Activated CD4-positive, alpha-beta memory T cell treated with anti-CD3 and anti-CD28 coated beads for 36 hours (primary cell): ENCODE measurements at regions not wholly inside any gene's neighbourhood (a gene's known extent, or its start where the extent isn't known, plus 50 kb on each side); places are given as distances from the start of the nearest gene placed in this dataset.
"Not testable (repeated sequence)": the region's sequence is repeated elsewhere in the genome, so short reads cannot be mapped to it uniquely, and the experiment has no call there.

Experiments used
- CTCF ChIA-PET: fragments of 350-600 bp; sonication (Branson Sonifier 250); formaldehyde crosslinking; loops from one replicate; lab custom pipeline; 2021; ENCODE audit warnings: antibody characterized with exemption, inconsistent platforms; lab: Charles Lee
- POLR2A ChIA-PET: fragments of 350-600 bp; sonication (Branson Sonifier 250); formaldehyde crosslinking; loops from one replicate; lab custom pipeline; 2021; ENCODE audit warnings: antibody characterized with exemption; lab: Charles Lee
- DNase-seq: peaks from one replicate; pipeline ENCODE4 v3.0.0-alpha.2; 2020
- H3K27ac Mint-ChIP-seq: one replicate; pipeline ENCODE4 v1.8.0; 2021; ENCODE audit warnings: mixed read lengths
- H3K27me3 Mint-ChIP-seq: one replicate; pipeline ENCODE4 v1.8.0; 2021; ENCODE audit warnings: mixed read lengths
- H3K36me3 Mint-ChIP-seq: one replicate; pipeline ENCODE4 v1.8.0; 2021; ENCODE audit warnings: mixed read lengths
- H3K4me1 Mint-ChIP-seq: one replicate; pipeline ENCODE4 v1.8.0; 2021; ENCODE audit warnings: low read depth, mixed read lengths
- H3K4me3 Mint-ChIP-seq: one replicate; pipeline ENCODE4 v1.8.0; 2021; ENCODE audit warnings: mild to moderate bottlenecking, mixed read lengths
- H3K9me3 Mint-ChIP-seq: one replicate; pipeline ENCODE4 v1.8.0; 2021; ENCODE audit warnings: mixed read lengths
- intact Hi-C: fragments of 100-400 bp; cut with micrococcal nuclease; formaldehyde crosslinking; loops from one replicate; pipeline ENCODE4 v1.15.1; 2023

DNA sequence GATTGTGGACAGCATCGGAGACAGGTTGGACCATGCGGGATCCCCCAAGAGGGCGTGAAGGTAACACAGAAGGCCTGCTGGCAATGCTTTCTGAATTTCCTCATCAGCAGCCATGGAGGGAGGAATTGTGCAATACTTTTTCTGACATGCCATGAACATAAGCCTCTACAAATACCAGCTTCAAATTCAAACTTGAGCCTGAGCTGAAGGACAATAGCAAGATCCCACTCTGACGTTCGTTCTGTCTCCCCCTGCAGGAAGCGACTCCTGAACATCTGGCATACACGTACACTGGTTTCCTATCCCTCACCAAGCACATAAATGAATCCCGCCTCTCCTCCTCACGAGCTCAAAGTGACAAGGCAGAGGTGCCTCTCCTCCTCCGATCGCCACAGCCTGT lies 312.2 kb downstream of the BRD1 start:
- Mint-ChIP-seq H3K27me3 (no peaks in the 10 kb centered on the region), H3K36me3 (peaks cover 10% of the 10 kb centered on the region), H3K4me3 (no peak overlapping the region), H3K27ac (no peak overlapping the region), H3K4me1 (peaks cover 13% of the 10 kb centered on the region), H3K9me3 (peaks cover 13% of the 10 kb centered on the region)
- intact Hi-C loops: no loop called here
- CTCF ChIA-PET: no interaction called here
- POLR2A ChIA-PET: no interaction called here
- no peak for DNase-seq

DNA sequence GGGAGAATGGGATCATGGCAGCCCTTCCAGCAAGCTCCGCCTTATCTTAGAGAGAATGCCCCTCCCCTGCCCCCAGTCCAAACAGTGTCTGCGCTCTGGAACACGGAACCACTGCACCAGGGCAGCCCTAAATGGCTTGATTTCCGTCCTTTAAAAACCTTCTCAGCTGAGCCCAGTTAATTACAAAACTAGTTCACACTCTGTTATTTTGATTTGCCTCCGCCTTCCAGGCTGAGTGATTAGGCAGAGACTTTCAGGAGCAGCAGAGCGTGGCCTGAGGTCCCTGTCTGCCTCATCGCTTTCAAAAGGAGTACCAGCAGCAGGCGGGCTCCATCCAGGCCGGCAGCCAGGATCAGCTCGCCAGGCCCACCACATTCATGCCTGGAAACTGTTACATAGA lies 313.0 kb downstream of the BRD1 start:
- H3K9me3 Mint-ChIP-seq: peaks cover 16% of the 10 kb centered on the region
- CTCF ChIA-PET: no interaction called here
- POLR2A ChIA-PET: no interaction called here
- intact Hi-C loops: no loop called here
- H3K4me1 Mint-ChIP-seq: peaks cover 13% of the 10 kb centered on the region
- no peaks in the 10 kb centered on the region for H3K27me3 Mint-ChIP-seq
- H3K27ac Mint-ChIP-seq: no peak overlapping the region
- H3K36me3 Mint-ChIP-seq: peaks cover 10% of the 10 kb centered on the region
- H3K4me3 Mint-ChIP-seq: no peak overlapping the region
- DNase-seq: no peak

DNA sequence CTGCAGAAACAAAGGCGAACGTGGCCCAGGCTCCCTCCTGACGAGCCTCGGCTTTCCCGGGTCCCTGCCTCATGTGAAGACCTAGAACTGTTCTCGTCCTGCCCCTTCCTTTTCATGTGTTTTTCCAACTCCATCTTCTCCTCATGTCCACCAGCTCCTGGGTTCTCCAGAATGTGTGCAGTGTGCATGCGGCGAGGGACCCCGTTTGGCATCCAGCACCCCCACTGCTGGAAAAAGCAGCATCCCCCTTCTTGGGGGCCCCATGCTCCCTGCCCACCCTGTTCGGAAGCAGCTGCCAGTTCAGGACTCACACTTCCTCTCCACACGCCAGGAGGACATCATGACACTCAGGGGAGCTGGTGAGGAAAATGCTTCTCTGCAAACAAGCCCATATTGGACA lies 313.5 kb downstream of the BRD1 start:
- no peak overlapping the region for H3K4me3 Mint-ChIP-seq
- peaks cover 13% of the 10 kb centered on the region for H3K4me1 Mint-ChIP-seq
- H3K27me3 Mint-ChIP-seq: no peaks in the 10 kb centered on the region
- ChIA-PET CTCF (no interaction called here), POLR2A (no interaction called here)
- peaks cover 16% of the 10 kb centered on the region for H3K9me3 Mint-ChIP-seq
- intact Hi-C loops: no loop called here
- no peak overlapping the region for H3K27ac Mint-ChIP-seq
- peaks cover 10% of the 10 kb centered on the region for H3K36me3 Mint-ChIP-seq
- DNase-seq: no peak

DNA sequence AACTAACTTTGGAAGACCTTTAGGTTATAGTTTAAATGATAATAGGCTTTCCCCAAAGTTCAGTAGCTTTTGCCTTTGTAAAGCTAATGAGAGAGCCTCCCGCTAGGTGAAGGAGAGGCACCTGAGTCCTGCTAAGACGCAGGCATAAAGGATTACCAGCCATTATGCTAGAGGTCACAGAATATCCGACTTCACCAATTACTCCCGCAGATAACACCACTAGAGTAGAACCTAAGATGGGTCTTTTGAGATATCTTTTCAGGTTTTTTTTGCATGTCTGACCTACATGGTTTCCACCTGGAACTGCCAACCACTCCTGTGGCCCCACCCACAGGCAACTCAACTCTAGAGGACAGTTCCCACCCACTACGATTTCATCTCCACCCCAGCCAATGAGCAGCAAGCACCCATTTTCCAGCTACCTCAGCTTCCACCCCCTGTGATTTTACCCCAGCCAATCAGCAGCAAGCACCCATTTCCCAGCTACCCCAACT lies 314.3 kb downstream of the BRD1 start:
- POLR2A ChIA-PET: no interaction called here
- DNase-seq: no peak

DNA sequence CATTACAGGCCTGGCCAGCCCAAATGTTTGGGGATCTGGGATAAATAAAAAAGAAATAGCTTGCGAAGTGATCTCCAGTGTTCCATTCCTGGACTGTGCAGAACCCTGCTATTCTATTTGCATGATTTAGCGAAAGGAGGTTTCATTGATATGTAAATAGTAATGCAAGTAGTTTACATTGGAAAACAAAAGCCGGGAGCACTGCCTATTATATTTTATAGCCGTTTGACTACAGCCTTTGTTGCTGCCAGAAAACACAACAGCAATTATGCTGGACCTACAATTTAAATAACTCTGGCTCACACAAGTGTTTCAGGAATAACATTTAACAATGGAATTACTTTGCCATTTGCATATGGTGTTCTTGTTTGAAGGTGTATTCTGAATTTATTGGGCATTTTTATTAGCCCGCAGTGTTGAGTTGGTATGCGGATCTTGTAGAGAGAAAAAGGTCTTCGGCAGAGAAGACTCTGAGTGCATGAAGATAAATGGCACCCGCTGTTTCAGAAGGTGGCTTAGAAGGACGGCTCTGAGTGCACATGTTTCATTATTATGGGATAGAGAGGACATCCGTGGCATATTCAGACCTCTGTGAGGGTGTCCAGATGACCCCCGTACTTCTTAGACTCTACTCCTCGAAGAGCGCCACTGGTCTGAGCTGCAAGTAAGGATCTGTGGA lies 315.0 kb downstream of the BRD1 start:
- no peaks in the 10 kb centered on the region for H3K27me3 Mint-ChIP-seq
- ChIA-PET POLR2A (no interaction called here), CTCF (no interaction called here)
- DNase-seq: no peak
- peaks cover 13% of the 10 kb centered on the region for H3K4me1 Mint-ChIP-seq
- intact Hi-C loops: no loop called here
- H3K9me3 Mint-ChIP-seq: peaks cover 16% of the 10 kb centered on the region
- no peak overlapping the region for H3K27ac Mint-ChIP-seq
- peaks cover 12% of the 10 kb centered on the region for H3K36me3 Mint-ChIP-seq
- H3K4me3 Mint-ChIP-seq: no peak overlapping the region

More for the DNA sequence above, 314.3 kb downstream of the BRD1 start:
- Mint-ChIP-seq H3K36me3 (peaks cover 10% of the 10 kb centered on the region), H3K4me3 (no peak overlapping the region), H3K27me3 (no peaks in the 10 kb centered on the region), H3K9me3 (peaks cover 16% of the 10 kb centered on the region), H3K4me1 (peaks cover 13% of the 10 kb centered on the region), H3K27ac (no peak overlapping the region)
- intact Hi-C loops: no loop called here
- CTCF ChIA-PET: no interaction called here

DNA sequence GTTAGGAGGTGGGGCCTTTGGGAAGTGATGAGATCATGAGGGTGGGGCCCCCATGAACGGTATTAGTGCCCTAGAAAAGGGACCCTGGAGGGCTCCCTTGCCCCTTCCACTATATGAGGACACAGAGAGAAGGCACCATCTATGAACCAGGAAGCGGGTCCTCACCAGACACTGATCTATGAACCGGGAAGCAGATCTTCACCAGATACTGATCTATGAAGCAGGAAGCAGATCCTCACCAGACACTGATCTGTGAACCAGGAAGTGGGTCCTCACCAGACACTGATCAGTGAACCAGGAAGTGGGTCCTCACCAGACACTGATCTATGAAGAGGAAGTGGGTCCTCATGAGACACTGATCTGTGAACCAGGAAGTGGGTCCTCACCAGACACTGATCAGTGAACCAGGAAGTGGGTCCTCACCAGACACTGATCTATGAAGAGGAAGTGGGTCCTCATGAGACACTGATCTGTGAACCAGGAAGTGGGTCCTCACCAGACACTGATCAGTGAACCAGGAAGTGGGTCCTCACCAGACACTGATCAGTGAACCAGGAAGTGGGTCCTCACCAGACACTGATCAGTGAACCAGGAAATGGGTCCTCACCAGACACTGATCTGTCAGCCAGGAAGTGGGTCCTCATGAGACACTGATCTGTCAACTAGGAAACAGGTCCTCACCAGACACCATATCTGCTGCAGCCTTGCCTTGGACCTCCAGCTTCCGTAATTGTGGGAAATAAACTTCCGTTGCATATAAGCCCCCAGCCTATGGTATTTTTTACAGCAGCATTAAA lies 316.1 kb downstream of the BRD1 start:
- Mint-ChIP-seq H3K36me3 (peaks cover 12% of the 10 kb centered on the region), H3K4me1 (peaks cover 13% of the 10 kb centered on the region), H3K9me3 (peaks cover 16% of the 10 kb centered on the region), H3K27ac (peak overlapping the region; percentile 48)
- peak; percentile 10 for DNase-seq
- POLR2A ChIA-PET, intact Hi-C loops, H3K27me3 Mint-ChIP-seq, CTCF ChIA-PET, H3K4me3 Mint-ChIP-seq: not testable (repeated sequence)

DNA sequence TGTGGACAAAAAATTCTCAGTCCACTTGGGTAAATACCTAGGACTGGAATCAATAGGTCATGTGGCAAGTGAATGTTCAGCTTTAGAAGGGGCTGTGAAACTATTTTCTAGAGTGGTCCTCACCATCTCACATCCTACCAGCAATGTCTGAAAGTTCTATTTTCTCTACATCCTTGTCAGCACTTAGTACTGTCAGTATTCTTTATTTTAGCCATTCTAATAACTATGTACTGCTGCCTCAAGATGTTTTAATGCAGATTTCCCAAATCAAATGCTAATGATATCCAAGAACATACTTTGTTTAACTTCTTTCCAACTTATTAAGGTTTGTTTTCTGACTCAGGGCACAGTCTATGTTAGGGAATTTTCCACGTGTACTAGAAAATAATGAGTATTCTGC lies 317.0 kb downstream of the BRD1 start:
- no peaks in the 10 kb centered on the region for H3K27me3 Mint-ChIP-seq
- ChIA-PET POLR2A (no interaction called here), CTCF (no interaction called here)
- H3K4me1 Mint-ChIP-seq: peaks cover 13% of the 10 kb centered on the region
- no peak overlapping the region for H3K4me3 Mint-ChIP-seq
- no peak for DNase-seq
- peak overlapping the region; percentile 48 for H3K27ac Mint-ChIP-seq
- peaks cover 16% of the 10 kb centered on the region for H3K9me3 Mint-ChIP-seq
- peaks cover 15% of the 10 kb centered on the region for H3K36me3 Mint-ChIP-seq
- intact Hi-C loops: no loop called here

DNA sequence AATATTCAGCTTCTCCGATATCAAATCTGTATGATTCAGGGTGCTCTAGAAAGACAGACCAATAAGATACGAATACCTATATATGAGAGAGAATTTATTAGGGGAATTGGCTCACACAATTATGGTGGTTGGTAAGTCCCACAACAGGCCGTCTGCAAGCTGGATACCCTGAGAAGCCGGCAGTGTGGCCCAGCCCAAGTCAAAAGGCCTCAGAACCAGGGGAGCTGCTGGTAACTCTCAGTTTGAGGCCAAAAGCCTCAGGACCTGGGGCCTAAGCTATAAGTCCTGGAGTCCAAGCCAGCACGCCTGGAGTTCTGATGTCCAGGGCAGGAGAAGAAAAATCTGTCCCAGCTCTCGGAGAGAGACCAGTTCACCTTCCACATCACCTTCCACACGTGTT lies 318.7 kb downstream of the BRD1 start:
- Mint-ChIP-seq H3K27me3 (no peaks in the 10 kb centered on the region), H3K4me1 (peaks cover 13% of the 10 kb centered on the region), H3K27ac (no peak overlapping the region), H3K36me3 (peaks cover 15% of the 10 kb centered on the region), H3K9me3 (peaks cover 16% of the 10 kb centered on the region), H3K4me3 (no peak overlapping the region)
- intact Hi-C loops: no loop called here
- ChIA-PET CTCF (no interaction called here), POLR2A (no interaction called here)
- DNase-seq: peak; percentile 4

DNA sequence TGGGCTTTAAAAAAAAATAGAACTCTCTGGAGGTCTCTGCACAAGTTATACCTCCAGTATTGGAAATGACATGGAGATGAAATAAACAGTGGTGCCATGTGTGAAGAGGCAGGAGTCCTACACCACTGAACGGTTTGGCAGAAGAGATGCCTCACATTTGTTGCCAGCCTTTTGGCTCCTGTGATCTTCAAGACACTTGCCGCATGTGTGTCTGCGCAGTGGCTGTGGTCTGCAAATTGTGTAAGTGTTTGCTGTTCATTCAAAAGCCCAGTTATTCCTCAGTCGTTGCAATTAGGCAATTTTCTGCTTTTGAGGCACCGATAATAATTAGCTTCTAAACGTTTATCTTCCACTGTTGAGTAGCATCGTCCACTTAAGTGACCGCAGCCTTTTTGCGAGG lies 319.1 kb downstream of the BRD1 start:
- Mint-ChIP-seq H3K4me1 (peaks cover 9% of the 10 kb centered on the region), H3K9me3 (peaks cover 16% of the 10 kb centered on the region), H3K27me3 (no peaks in the 10 kb centered on the region), H3K4me3 (no peak overlapping the region), H3K36me3 (peaks cover 15% of the 10 kb centered on the region), H3K27ac (no peak overlapping the region)
- ChIA-PET CTCF (no interaction called here), POLR2A (no interaction called here)
- intact Hi-C loops: no loop called here
- no peak for DNase-seq

DNA sequence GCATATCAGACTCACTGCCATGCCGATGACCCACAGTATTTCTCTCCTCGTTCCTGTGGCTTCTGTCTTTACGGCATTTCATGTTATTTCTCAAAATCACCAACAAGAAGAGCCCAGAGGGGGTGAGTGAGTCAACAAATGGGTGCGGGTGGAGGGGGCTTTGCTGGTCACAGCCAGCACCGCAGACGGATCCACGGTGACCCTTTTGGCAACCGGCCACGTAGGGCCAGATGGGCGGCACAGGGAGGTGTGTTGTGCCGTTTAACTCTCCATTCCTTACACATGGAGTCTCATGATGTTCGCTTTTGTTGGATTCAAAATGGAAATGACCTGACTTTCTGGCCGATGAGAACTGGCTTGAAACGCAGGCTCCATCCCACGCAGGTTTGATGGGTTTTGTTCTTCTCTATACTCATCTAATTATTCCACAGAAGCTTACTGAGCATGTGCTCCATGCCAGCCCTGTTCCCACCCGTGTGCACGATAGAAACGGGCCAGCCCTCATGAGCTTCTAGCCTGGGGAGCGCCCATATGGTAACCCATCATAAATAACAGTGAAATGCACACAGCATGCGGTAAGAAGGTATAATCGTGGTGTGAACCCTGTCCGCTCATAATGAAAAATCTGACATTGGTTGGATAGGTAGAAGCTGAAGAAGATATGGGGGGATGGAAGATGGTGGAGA lies 319.9 kb downstream of the BRD1 start:
- ChIA-PET CTCF (no interaction called here), POLR2A (no interaction called here)
- intact Hi-C loops: no loop called here
- DNase-seq: peak; percentile 2
- H3K27me3 Mint-ChIP-seq: no peaks in the 10 kb centered on the region
- peaks cover 15% of the 10 kb centered on the region for H3K36me3 Mint-ChIP-seq
- H3K9me3 Mint-ChIP-seq: peaks cover 16% of the 10 kb centered on the region
- H3K4me1 Mint-ChIP-seq: peaks cover 12% of the 10 kb centered on the region
- H3K4me3 Mint-ChIP-seq: no peak overlapping the region
- no peak overlapping the region for H3K27ac Mint-ChIP-seq

DNA sequence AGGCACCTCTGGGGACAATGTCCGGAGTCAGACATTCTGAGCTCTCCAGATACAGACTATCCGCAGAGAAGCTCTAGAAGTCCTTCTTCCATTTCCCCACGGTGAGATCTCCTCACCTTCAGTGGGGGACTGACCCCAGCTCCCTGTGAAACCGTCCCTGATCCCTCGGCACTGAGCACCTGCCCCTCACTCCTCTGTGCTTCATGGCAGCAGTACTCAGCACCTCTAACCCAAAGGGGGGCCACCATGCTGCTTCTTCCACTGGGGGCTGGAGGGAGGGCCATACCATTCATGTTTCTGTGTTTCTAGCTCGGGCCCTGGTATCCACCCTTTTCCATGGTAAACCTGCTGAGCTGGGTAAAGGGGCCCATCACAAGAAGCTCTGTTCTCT lies 321.7 kb downstream of the BRD1 start:
- H3K9me3 Mint-ChIP-seq: peaks cover 8% of the 10 kb centered on the region
- H3K4me3 Mint-ChIP-seq: no peak overlapping the region
- peaks cover 7% of the 10 kb centered on the region for H3K36me3 Mint-ChIP-seq
- ChIA-PET POLR2A (no interaction called here), CTCF (no interaction called here)
- no peak overlapping the region for H3K27ac Mint-ChIP-seq
- H3K27me3 Mint-ChIP-seq: no peaks in the 10 kb centered on the region
- intact Hi-C loops: no loop called here
- peaks cover 10% of the 10 kb centered on the region for H3K4me1 Mint-ChIP-seq
- no peak for DNase-seq

DNA sequence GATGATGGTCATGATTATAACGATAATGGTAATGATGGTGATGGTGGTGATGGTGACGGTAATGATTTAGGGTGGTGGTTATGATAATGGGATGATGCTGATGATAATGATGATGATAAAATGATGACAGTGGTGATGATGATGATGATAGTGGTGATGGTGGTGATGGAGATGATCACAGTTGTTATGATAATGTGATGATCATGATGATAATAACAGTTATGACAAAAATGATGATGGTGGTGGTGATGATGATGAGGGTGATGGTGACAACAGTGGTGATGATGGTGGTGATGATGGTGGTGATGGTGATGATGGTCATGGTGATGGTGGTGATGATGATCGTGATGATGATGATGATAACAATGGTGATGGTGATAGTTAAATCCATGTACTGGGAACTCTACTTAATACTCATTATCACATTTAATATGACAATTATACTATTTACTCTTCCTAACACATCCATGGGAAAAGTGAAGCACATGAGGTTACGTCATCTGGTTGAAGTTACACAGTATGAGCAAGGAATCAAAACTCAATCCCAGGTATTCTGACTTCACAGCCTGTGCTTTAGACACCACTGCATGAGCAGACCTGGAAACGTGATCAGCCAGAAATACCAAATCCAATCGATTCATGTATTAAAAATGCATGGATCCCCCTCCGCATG lies 322.2 kb downstream of the BRD1 start:
- Mint-ChIP-seq H3K36me3 (peaks cover 5% of the 10 kb centered on the region), H3K27me3 (no peaks in the 10 kb centered on the region), H3K27ac (no peak overlapping the region), H3K4me3 (no peak overlapping the region), H3K9me3 (peaks cover 3% of the 10 kb centered on the region), H3K4me1 (peaks cover 10% of the 10 kb centered on the region)
- ChIA-PET POLR2A (no interaction called here), CTCF (no interaction called here)
- intact Hi-C loops: no loop called here
- no peak for DNase-seq
